ENCODE measurements at regions not wholly inside any gene's neighbourhood (a gene's known extent, or its start where the extent isn't known, plus 50 kb on each side); places are given as distances from the start of the nearest gene placed in this dataset.

DNA sequence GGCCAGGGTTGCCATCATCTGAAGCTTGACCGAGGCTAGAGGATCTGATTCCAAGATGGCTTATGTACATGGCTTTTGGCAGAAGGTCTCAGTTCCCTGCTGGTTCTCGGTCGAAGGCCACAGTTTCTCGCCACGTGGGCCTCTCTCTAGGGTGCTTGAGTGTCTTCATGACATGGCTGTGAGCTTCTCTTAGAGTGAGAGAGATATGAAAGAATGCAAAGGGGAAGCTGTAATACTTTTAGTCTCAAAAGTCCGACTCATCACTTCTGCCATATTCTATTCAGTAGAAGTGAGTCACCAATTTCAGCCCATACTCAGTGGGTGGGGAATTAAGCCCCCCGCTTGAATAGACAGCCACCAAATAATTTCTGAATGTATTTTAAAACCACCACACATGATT, 94.2 kb downstream of the UTRN start:
- TF ChIP-seq, protein P1, sequence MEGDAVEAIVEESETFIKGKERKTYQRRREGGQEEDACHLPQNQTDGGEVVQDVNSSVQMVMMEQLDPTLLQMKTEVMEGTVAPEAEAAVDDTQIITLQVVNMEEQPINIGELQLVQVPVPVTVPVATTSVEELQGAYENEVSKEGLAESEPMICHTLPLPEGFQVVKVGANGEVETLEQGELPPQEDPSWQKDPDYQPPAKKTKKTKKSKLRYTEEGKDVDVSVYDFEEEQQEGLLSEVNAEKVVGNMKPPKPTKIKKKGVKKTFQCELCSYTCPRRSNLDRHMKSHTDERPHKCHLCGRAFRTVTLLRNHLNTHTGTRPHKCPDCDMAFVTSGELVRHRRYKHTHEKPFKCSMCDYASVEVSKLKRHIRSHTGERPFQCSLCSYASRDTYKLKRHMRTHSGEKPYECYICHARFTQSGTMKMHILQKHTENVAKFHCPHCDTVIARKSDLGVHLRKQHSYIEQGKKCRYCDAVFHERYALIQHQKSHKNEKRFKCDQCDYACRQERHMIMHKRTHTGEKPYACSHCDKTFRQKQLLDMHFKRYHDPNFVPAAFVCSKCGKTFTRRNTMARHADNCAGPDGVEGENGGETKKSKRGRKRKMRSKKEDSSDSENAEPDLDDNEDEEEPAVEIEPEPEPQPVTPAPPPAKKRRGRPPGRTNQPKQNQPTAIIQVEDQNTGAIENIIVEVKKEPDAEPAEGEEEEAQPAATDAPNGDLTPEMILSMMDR (IDR thresholded peaks at IDR 0.05; ENCODE audit: low read length): no peak
- TF ChIP-seq EZH2 (IDR thresholded peaks at IDR 0.05; ENCODE audit: borderline replicate concordance, low read length): no peak

All from OCI-LY1 (cell line).